Panc1 (cell line): ENCODE measurements at regions not wholly inside any gene's neighbourhood (a gene's known extent, or its start where the extent isn't known, plus 50 kb on each side); places are given as distances from the start of the nearest gene placed in this dataset.

ENCODE experiments used
- ATAC-seq: fragments of 200-7000 bp; cut with Tn5 transposase; 2 replicates; pipeline ENCODE4 v1.9.1; 2020; ENCODE audit warnings: mild to moderate bottlenecking, moderate library complexity
- BruUV-seq: library from RNA; stranded (reverse); fragments of 400-500 nt; replicated peaks from 2 replicates; lab custom pipeline; 2021; lab: Mats Ljungman, UMichigan
- CTCF ChIA-PET: fragments of 300-600 bp; sonication (Branson Sonifier 250); formaldehyde crosslinking; loops from one replicate; lab custom pipeline; 2022; ENCODE audit warnings: antibody characterized with exemption; lab: Charles Lee
- POLR2A ChIA-PET: fragments of 300-600 bp; sonication (Branson Sonifier 250); formaldehyde crosslinking; loops from one replicate; lab custom pipeline; 2022; ENCODE audit warnings: antibody characterized with exemption; lab: Charles Lee
- DNase-seq: peaks from one replicate; pipeline ENCODE4 v3.0.0-alpha.2; 2010; ENCODE audit warnings: low read depth, low spot score
- H3K27ac ChIP-seq: 2 replicates; pipeline ENCODE4 v1.5.1; 2011; ENCODE audit warnings: mild to moderate bottlenecking, low read length, inconsistent platforms
- H3K27me3 ChIP-seq: fragments of 200-500 bp; sonication (Bioruptor generic); 2 replicates; pipeline ENCODE4 v1.6.0; 2014; ENCODE audit warnings: low read length, inconsistent platforms; ENCODE audit not compliant: control insufficient read depth, insufficient read depth
- H3K36me3 ChIP-seq: fragments of 200-500 bp; sonication (Bioruptor generic); 2 replicates; pipeline ENCODE4 v1.5.1; 2014; ENCODE audit warnings: inconsistent platforms, mild to moderate bottlenecking, low read length, moderate library complexity; ENCODE audit not compliant: control insufficient read depth, insufficient read depth
- H3K4me1 ChIP-seq: 2 replicates; pipeline ENCODE4 v1.5.1; 2011; ENCODE audit warnings: inconsistent platforms, mild to moderate bottlenecking, low read length, moderate library complexity; ENCODE audit not compliant: control insufficient read depth, insufficient read depth
- H3K4me3 ChIP-seq, 2 experiments: 2 replicates each; pipeline ENCODE4 v1.5.1; 2011 to 2012; ENCODE audit warnings: low read depth in 2 of 2, low read length in 2 of 2, mild to moderate bottlenecking in 2 of 2, inconsistent platforms in 1 of 2, moderate library complexity in 1 of 2
- H3K9me3 ChIP-seq: fragments of 200-500 bp; sonication (Bioruptor generic); 2 replicates; pipeline ENCODE4 v1.5.1; 2014; ENCODE audit warnings: low read depth, mild to moderate bottlenecking, inconsistent platforms, low read length, moderate library complexity; ENCODE audit not compliant: control insufficient read depth, insufficient read depth
- POLR2AphosphoS5 ChIP-seq: IDR thresholded peaks from 2 replicates; pipeline ENCODE4 v1.6.1; 2012; ENCODE audit warnings: mild to moderate bottlenecking, low read depth, low read length, moderate library complexity
- SIN3A ChIP-seq: IDR thresholded peaks from 2 replicates; pipeline ENCODE4 v1.6.1; 2012; ENCODE audit warnings: low read depth, mild to moderate bottlenecking, low read length, moderate library complexity, borderline replicate concordance; ENCODE audit not compliant: insufficient read depth
- TCF7L2 ChIP-seq: IDR thresholded peaks from 2 replicates; pipeline ENCODE4 v1.6.1; 2011; ENCODE audit warnings: mild to moderate bottlenecking, low read depth, low read length, inconsistent platforms
- in situ Hi-C: cut with HindIII; loops from 2 replicates; pipeline ENCODE4 v1.10.0; 2016; ENCODE audit warnings: low sequenced_read_pairs, low pct_unique_long_range_greater_than_20kb
- intact Hi-C: fragments of 100-400 bp; cut with micrococcal nuclease; formaldehyde crosslinking; loops from one replicate; pipeline ENCODE4 v1.10.0; 2022; ENCODE audit not compliant: unreplicated experiment
- TF ChIP-seq, protein P1 (sequence below), 2 experiments: IDR thresholded peaks; 2 replicates each; pipeline ENCODE4 v1.6.1; 2011 to 2012; ENCODE audit warnings: low read depth in 2 of 2, control low read depth in 1 of 2, low read length in 1 of 2, mild to moderate bottlenecking in 1 of 2, moderate library complexity in 1 of 2; ENCODE audit not compliant: insufficient read depth in 1 of 2
- TF ChIP-seq, protein P2 (sequence below): fragments of 450-650 bp; IDR thresholded peaks from 2 replicates; pipeline ENCODE4 v1.5.1; 2017; ENCODE audit warnings: mild to moderate bottlenecking

GRCh38 chr3:13243586-13243985 lies 170.4 kb upstream of the IQSEC1 start:
- no peak for DNase-seq
- Histone ChIP-seq H3K27me3 (no peaks in the 10 kb centered on the region), H3K9me3 (no peaks in the 10 kb centered on the region), H3K27ac (no peak overlapping the region), H3K4me1 (no peaks in the 10 kb centered on the region), H3K36me3 (no peaks in the 10 kb centered on the region), H3K4me3 (no peak overlapping the region)
- intact Hi-C loops: no loop called here
- TF ChIP-seq TCF7L2 (no peak), SIN3A (no peak), POLR2AphosphoS5 (no peak)
- TF ChIP-seq, protein P1, sequence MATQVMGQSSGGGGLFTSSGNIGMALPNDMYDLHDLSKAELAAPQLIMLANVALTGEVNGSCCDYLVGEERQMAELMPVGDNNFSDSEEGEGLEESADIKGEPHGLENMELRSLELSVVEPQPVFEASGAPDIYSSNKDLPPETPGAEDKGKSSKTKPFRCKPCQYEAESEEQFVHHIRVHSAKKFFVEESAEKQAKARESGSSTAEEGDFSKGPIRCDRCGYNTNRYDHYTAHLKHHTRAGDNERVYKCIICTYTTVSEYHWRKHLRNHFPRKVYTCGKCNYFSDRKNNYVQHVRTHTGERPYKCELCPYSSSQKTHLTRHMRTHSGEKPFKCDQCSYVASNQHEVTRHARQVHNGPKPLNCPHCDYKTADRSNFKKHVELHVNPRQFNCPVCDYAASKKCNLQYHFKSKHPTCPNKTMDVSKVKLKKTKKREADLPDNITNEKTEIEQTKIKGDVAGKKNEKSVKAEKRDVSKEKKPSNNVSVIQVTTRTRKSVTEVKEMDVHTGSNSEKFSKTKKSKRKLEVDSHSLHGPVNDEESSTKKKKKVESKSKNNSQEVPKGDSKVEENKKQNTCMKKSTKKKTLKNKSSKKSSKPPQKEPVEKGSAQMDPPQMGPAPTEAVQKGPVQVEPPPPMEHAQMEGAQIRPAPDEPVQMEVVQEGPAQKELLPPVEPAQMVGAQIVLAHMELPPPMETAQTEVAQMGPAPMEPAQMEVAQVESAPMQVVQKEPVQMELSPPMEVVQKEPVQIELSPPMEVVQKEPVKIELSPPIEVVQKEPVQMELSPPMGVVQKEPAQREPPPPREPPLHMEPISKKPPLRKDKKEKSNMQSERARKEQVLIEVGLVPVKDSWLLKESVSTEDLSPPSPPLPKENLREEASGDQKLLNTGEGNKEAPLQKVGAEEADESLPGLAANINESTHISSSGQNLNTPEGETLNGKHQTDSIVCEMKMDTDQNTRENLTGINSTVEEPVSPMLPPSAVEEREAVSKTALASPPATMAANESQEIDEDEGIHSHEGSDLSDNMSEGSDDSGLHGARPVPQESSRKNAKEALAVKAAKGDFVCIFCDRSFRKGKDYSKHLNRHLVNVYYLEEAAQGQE (IDR thresholded peaks at IDR 0.05; ENCODE audit: insufficient read depth in 1 of 2, low read depth in 2 of 2, low read length in 1 of 2): no peak
- TF ChIP-seq, protein P2, sequence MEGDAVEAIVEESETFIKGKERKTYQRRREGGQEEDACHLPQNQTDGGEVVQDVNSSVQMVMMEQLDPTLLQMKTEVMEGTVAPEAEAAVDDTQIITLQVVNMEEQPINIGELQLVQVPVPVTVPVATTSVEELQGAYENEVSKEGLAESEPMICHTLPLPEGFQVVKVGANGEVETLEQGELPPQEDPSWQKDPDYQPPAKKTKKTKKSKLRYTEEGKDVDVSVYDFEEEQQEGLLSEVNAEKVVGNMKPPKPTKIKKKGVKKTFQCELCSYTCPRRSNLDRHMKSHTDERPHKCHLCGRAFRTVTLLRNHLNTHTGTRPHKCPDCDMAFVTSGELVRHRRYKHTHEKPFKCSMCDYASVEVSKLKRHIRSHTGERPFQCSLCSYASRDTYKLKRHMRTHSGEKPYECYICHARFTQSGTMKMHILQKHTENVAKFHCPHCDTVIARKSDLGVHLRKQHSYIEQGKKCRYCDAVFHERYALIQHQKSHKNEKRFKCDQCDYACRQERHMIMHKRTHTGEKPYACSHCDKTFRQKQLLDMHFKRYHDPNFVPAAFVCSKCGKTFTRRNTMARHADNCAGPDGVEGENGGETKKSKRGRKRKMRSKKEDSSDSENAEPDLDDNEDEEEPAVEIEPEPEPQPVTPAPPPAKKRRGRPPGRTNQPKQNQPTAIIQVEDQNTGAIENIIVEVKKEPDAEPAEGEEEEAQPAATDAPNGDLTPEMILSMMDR: no peak
- in situ Hi-C loops: no loop called here
- ATAC-seq: no peak
- ChIA-PET POLR2A (no interaction called here), CTCF (no interaction called here)
- no TSS peak for BruUV-seq

DNA sequence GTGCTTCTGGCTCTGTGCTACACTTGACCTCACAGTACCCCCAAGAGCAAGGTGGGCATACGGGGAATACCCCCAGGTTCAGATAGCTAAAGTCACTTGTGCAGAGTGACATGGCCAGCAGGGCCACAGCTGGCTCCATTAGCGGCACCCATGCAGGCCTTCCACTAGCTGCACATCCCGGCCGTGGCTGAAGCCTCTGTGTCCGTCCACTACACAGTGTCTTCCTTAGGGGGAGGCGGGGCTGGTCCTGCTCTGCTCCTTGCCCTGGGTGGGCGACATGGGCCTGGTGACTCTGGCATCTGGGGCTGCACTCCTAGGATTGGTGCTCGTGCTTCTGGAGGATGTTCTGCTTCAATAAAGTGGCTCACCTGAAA lies 169.1 kb upstream of the IQSEC1 start:
- H3K9me3 ChIP-seq: no peaks in the 10 kb centered on the region
- no peak overlapping the region for H3K4me3 ChIP-seq
- H3K27ac ChIP-seq: no peak overlapping the region
- TF ChIP-seq, protein P1 (IDR thresholded peaks at IDR 0.05; ENCODE audit: insufficient read depth in 1 of 2, low read depth in 2 of 2, low read length in 1 of 2): no peak
- TF ChIP-seq, protein P2: no peak
- TF ChIP-seq POLR2AphosphoS5 (no peak), SIN3A (no peak), TCF7L2 (no peak)
- ATAC-seq (no peak), DNase-seq (no peak)
- no peaks in the 10 kb centered on the region for H3K36me3 ChIP-seq
- intact Hi-C loops (no loop called here), in situ Hi-C loops (no loop called here)
- H3K4me1 ChIP-seq: no peaks in the 10 kb centered on the region
- BruUV-seq: no TSS peak
- H3K27me3 ChIP-seq: no peaks in the 10 kb centered on the region
- POLR2A ChIA-PET: no interaction called here
- CTCF ChIA-PET: no interaction called here
